Stomach (tissue), 4 donors: ENCODE measurements at regions not wholly inside any gene's neighbourhood (a gene's known extent, or its start where the extent isn't known, plus 50 kb on each side); places are given as distances from the start of the nearest gene placed in this dataset.

ENCODE experiments used
- EP300 ChIP-seq: sonication (generic); formaldehyde crosslinking; IDR thresholded peaks from one replicate; pipeline ENCODE4 v1.6.1; 2017; ENCODE audit warnings: antibody characterized with exemption
- POLR2A ChIP-seq, 4 donors: fragments of 450-650 bp; IDR thresholded peaks; one replicate each; pipeline ENCODE4 v1.6.1; 2016; ENCODE audit warnings: antibody characterized with exemption in 4 of 4, control low read depth in 2 of 4, mild to moderate bottlenecking in 1 of 4, moderate library complexity in 1 of 4

- no peak for TF ChIP-seq EP300
- no peak for TF ChIP-seq POLR2A (IDR thresholded peaks at IDR 0.05)
Measured at GRCh38 chr15:66928101-66928500, 137.3 kb upstream of the SMAD3 start.
